NCI-H526 treated with DMSO at 0.1 percent for 48 hours (cell line): ENCODE measurements at regions not wholly inside any gene's neighbourhood (a gene's known extent, or its start where the extent isn't known, plus 50 kb on each side); places are given as distances from the start of the nearest gene placed in this dataset.

ENCODE experiments used
- DNase-seq: peaks from one replicate; lab custom pipeline; 2025; lab: John Stamatoyannopoulos, UW

- DNase-seq = no peak
Observed at GRCh38 chr2:81206216-81206615, 901.7 kb upstream of the LRRTM1 start.

DNA sequence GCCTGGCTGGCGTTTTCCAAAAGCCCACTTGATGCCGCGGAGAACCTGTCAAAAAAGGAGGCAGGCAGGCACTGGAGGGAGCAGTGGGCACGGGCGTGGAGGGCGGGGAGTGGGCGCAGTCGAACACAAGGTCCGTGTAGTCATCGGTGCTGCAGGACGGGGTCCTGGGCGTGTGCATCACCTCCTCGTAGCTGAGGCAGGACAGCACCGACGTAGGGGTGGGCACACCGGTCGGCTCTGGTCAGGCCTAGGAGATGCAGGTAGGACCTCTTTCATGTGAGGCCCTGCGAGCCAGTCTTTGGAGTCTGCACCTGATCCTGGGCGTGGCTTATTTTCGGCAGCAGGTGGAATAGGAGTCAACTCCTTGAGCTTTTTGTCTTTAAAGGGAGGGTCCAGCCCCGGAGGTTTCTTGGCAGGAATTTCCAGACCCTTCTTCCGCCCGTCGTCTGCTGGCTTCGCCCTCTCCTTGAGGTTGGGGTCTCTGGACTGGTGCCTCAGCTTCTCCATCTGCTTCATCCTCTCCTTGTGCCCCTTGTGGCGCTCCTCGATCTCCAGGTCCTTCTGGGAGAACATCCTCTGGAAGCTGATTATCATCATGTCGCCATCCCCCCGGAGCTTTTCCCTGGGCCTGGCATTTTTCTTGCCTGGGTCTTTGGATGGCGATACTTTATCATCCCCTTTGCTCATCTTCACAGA, 892.5 kb upstream of the LRRTM1 start:
- DNase-seq = no peak

DNA sequence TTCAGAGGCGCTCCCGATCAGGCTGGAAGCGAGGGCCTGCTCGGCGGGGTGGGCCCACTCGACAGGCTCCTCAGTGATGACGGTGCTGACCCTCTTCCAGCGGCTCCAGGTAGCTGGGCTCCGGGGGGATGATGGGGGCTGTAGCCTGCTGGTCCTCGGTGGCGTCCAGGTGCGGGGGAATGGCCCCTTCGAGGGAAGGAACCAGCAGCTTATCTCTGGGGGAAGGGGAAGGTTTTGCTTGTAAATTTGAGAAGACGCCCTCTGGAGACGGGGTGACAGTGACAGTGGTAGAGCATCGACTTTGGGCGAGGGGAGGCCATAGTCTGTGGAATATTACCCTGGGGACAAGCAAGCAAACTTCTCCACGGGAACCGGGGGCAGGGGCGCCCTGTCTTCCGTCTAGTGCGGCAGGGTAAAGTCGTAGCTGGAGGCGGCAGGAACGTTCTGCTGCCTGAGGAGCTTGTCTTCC, 891.9 kb upstream of the LRRTM1 start:
- no peak for DNase-seq

DNA sequence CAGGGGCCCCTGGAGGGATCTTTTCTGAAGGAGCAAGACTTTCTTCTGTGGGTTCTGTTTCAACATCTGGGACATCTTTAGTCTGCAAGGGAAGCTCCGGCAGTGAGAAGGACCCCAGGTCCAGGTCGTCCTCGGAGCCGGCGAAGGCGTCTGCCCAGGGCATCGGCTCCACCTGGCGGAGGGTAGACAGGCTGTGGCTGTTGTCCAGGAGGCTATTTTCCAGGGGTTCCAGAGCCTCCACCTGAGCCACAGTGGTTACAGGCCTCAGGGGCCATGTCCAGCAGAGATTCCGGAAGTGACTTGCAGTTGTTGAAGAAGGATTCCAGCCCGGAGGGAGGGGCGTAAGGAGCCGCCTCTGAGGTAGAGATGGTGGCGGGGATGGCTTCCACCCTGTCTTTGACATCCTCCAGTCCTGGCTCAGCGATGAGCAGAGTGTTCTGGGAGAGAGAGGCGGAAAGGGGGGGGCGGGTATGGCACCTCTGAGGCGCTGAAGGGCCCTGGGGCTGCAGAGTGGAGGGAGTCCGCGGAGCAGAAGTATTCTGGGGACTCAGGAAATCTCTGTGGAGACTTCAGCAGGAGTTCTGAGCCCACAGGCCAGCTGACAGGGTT, 891.3 kb upstream of the LRRTM1 start:
- no peak for DNase-seq

GRCh38 chr2:81195017-81195773, 890.6 kb upstream of the LRRTM1 start:
- no peak for DNase-seq

- DNase-seq = no peak
Observed at GRCh38 chr2:81194581-81194980, 890.0 kb upstream of the LRRTM1 start.

DNA sequence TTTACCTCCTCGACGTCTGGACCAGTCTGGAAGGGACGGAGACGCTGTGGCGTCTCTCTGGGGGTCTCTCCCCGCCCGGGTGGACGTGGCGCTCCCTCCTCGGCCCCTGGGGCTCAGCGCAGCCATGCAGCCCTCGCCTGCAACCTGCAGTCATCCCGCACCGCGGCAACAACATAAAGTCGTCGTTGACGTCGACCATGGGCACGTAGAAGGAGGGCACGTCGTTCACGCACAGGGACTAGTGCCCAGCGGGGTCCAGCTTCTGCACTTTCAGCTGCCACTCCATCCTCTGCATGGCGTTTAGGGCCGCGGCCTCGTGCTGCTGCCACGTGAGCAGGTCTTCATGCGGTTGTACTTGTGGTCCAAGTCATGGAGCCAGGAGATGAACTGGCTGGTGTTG, 889.6 kb upstream of the LRRTM1 start:
- no peak for DNase-seq

DNA sequence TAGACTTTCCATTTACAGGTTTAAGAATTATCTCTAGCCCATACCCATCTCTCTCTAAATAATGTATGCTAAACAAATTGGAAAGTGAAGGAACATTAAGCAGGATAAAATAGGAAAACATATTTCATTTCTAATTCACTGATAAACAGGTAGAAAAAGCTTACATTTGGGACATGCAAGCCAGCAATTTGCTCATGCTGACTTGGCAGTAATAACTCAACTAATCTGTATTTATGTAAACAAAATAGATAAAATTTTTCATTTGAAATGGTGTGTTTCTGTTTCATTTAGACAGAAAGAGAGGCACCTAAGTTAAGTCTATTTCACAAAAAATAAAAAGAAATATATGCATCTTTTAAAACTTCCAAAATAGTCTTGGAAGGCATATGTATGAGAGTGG, 877.3 kb upstream of the LRRTM1 start:
- DNase-seq = no peak

GRCh38 chr2:81171447-81171846, 866.9 kb upstream of the LRRTM1 start:
- DNase-seq = no peak

- DNase-seq = no peak
Observed at GRCh38 chr2:81163583-81163982, 859.0 kb upstream of the LRRTM1 start.

- no peak for DNase-seq
Observed at GRCh38 chr2:81158505-81158904, 854.0 kb upstream of the LRRTM1 start.

GRCh38 chr2:81148323-81148722, 843.8 kb upstream of the LRRTM1 start:
- no peak for DNase-seq

DNA sequence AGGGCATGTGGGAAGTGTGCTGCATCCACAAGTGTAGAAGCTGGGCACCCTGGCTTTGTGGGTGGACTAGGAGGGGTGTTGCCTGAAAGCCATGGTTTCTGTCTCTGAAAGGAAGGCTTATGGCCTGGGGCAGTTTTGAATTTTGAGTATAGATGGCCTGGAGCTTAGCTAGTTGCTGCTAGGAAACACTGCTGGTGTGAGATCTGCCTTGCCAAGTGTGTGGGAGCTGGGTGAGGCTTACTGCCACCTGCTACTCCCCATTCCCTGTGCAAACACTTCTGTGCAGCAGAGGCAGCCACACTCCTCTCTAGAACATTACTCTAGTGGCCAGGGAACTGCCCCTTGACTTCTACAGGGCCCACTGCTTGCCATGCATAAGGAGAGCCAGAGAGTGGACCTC, 831.7 kb upstream of the LRRTM1 start:
- DNase-seq = no peak

GRCh38 chr2:81097361-81097760, 792.8 kb upstream of the LRRTM1 start:
- DNase-seq = no peak

- DNase-seq = no peak
Observed at GRCh38 chr2:81093031-81093430, 788.5 kb upstream of the LRRTM1 start.

- DNase-seq = no peak
Observed at GRCh38 chr2:81087646-81088045, 783.1 kb upstream of the LRRTM1 start.

- DNase-seq = no peak
Observed at GRCh38 chr2:81084101-81084500, 779.5 kb upstream of the LRRTM1 start.

GRCh38 chr2:81078631-81079030, 774.1 kb upstream of the LRRTM1 start:
- no peak for DNase-seq

- no peak for DNase-seq
Observed at GRCh38 chr2:81078102-81078501, 773.5 kb upstream of the LRRTM1 start.

DNA sequence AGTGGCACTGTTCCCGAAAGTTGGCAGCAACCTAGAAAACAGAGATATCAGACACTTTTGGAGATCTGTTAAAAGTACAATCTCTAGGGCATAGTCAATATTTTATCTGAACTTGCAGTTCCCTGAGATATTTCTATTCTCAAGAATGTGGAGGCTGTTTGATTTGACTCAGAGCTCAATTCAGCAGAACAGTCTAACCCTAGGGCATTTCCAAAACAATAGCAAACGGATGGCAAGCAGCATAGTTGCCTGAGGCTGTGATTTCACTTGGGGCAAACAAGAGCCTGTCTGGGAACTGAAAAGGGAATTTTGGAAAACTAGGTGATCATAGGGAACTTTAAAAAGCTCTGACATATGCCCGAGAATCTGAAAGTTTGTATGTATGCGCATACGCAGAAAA, 772.8 kb upstream of the LRRTM1 start:
- DNase-seq = no peak

- DNase-seq = no peak
Observed at GRCh38 chr2:81073412-81073811, 768.9 kb upstream of the LRRTM1 start.

DNA sequence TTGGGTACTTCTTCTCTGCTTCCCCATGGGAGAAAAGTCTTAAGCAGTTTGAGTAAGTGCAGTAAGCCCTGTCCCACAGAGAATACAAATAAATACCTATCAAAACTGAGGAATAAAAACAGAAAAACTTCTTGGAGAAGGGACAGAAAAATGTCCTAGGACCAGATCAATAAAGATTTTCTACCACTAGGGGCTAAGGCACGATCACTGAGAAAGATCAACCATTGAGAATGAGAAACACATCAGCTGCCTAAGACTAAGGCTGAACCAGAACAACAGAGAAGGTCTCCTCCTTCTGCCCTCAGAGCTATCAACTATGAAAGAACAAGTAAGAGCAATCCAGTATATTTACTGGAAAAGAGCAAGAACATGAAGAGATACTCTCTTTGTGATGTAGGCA, 763.6 kb upstream of the LRRTM1 start:
- no peak for DNase-seq

DNA sequence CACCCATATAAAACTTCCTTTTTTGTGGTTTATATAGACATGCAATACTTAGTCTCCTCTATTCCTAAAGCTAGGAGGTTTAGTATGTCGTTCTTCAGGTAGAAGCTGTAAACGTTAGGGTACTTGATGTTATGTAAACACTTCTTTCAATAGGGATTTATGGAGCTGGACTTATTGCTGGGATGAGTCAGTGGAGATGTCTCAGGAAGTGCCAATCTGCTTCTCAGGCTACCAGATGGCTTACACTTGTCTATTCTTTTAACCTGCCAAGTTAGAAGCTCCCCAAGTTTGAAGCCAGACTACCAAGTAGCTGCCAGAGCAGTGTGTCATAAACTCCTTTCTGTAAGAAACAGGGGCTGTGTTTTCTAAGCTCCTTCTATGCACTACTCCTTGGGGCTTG, 756.5 kb upstream of the LRRTM1 start:
- DNase-seq = no peak
